Stimulated activated CD4-positive, alpha-beta T cell treated with anti-CD3 and anti-CD28 coated beads, Interleukin-15, amount 100 ng/mL, for 48 hours (primary cell): ENCODE measurements at regions not wholly inside any gene's neighbourhood (a gene's known extent, or its start where the extent isn't known, plus 50 kb on each side); places are given as distances from the start of the nearest gene placed in this dataset.
A peak's percentile ranks its signal among the peaks of the same experiment; 100 is the strongest.

Experiments
- DNase-seq, 2 donors: peaks; one replicate each; pipeline ENCODE4 v3.0.0-alpha.2; 2020; ENCODE audit warnings: low read depth in 2 of 2

GRCh38 chr10:81019029-81019890 is 481.6 kb downstream of the SH2D4B start:
- DNase-seq = peak in 1 of 2 donors; percentile 1

GRCh38 chr10:81021428-81022129 is 483.9 kb downstream of the SH2D4B start:
- DNase-seq = no peak

GRCh38 chr10:81026591-81026990 is 488.9 kb downstream of the SH2D4B start:
- no peak for DNase-seq

- no peak for DNase-seq
Observed at GRCh38 chr10:81027223-81027622, 489.5 kb downstream of the SH2D4B start.

- no peak for DNase-seq
Observed at GRCh38 chr10:81027706-81028105, 490.0 kb downstream of the SH2D4B start.

- DNase-seq = no peak
Observed at GRCh38 chr10:81031774-81032173, 494.1 kb downstream of the SH2D4B start.

GRCh38 chr10:81034383-81034782 is 496.7 kb downstream of the SH2D4B start:
- DNase-seq = no peak

- DNase-seq = no peak
Observed at GRCh38 chr10:81036257-81036656, 498.6 kb downstream of the SH2D4B start.

GRCh38 chr10:81040031-81040430 is 502.3 kb downstream of the SH2D4B start:
- DNase-seq = no peak

GRCh38 chr10:81040940-81041339 is 503.2 kb downstream of the SH2D4B start:
- DNase-seq = no peak

- DNase-seq = no peak
Observed at GRCh38 chr10:81042647-81043046, 504.9 kb downstream of the SH2D4B start.

- DNase-seq = no peak
Observed at GRCh38 chr10:81065474-81065873, 527.8 kb downstream of the SH2D4B start.

GRCh38 chr10:81068460-81068859 is 530.8 kb downstream of the SH2D4B start:
- DNase-seq = no peak

GRCh38 chr10:81071087-81071796 is 533.5 kb downstream of the SH2D4B start:
- no peak for DNase-seq

GRCh38 chr10:81073155-81073554 is 535.5 kb downstream of the SH2D4B start:
- no peak for DNase-seq

GRCh38 chr10:81081887-81082620 is 544.4 kb downstream of the SH2D4B start:
- DNase-seq = no peak

GRCh38 chr10:81082621-81083376 is 545.1 kb downstream of the SH2D4B start:
- DNase-seq = no peak

GRCh38 chr10:81093056-81093455 is 555.4 kb downstream of the SH2D4B start:
- no peak for DNase-seq

- no peak for DNase-seq
Observed at GRCh38 chr10:81095238-81095637, 557.5 kb downstream of the SH2D4B start.

GRCh38 chr10:81096558-81096957 is 558.9 kb downstream of the SH2D4B start:
- no peak for DNase-seq

- no peak for DNase-seq
Observed at GRCh38 chr10:81101062-81101461, 563.4 kb downstream of the SH2D4B start.
